Iris pigment epithelial cell (primary cell): ENCODE measurements at regions not wholly inside any gene's neighbourhood (a gene's known extent, or its start where the extent isn't known, plus 50 kb on each side); places are given as distances from the start of the nearest gene placed in this dataset.

Experiments
- DNase-seq: peaks from one replicate; pipeline ENCODE4 v3.0.0-alpha.2; 2011; ENCODE audit warnings: low read depth

DNA sequence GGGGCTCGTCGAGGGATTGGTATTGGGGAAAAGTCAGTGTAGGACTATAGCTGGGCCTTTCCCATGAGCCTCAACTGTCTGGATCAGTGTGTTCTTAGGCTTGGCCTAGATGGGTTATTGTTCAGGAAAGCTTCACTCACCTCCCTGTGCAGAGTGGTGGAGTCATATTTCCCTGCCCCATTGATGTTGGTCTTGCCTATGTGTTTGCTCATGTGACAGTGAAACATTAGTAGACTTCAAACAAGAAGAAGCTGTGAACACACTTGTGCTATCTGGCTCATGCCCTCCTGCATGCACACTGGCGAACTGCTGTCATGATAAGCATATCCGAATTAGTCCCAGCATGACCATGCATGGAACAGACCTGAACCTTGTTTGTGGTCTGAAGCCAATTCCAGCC is 171.1 kb downstream of the DHX35 start:
- DNase-seq: no peak

DNA sequence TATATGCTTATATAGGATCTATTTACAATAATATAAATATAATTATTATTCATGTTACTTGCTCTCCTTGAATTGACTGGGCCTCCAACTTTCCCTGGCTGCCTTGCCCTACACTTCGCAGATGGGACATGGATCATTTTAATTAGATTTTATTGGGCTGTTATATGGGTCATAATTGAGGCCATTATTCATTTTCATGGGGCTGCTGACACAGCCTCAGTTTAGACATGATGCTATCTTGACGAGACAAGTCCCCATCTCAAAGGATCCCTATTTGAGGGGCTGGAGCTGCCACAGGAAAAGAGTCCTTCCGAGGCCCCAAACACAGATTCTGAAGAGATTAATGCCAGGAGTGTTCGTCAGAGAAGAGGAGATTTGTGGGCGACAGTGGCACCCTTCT is 170.4 kb downstream of the DHX35 start:
- no peak for DNase-seq

DNA sequence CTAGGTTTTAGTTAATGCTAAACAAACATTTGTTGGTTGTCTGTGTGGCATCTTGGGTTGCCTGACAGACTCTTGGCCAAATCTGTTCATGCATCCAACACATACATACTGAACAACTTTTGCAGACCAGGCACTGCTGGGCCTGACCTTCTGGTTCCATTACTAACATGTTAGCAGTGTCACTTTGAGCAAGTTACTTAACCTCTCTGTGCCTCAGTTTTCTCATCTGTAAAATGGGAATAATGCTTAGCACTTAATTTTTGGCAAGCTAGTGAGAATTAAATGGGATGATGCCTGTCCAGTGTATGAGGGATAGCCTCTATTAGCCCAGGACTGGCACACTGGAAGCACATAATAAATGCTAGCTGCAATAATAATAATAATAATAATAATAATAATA is 169.9 kb downstream of the DHX35 start:
- DNase-seq: no peak

DNA sequence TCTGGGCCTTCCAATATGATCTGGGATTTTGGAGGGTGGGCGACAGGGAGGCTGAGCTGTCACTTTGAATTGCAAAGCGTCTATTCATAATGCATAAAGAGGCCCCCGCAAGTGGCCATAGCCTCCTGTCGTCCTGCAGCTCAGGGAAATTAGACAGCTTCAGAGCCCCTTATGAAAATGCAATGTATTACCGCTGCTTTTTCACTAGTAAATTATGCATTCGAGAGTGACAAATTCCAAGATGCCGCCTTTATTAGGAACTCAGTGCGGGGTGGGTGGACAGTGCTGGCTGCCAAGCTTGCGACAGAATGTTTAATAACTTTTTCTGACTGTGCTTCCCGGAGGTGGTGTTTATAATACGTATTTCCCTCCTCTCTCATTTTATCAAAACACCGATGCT is 168.5 kb downstream of the DHX35 start:
- no peak for DNase-seq

DNA sequence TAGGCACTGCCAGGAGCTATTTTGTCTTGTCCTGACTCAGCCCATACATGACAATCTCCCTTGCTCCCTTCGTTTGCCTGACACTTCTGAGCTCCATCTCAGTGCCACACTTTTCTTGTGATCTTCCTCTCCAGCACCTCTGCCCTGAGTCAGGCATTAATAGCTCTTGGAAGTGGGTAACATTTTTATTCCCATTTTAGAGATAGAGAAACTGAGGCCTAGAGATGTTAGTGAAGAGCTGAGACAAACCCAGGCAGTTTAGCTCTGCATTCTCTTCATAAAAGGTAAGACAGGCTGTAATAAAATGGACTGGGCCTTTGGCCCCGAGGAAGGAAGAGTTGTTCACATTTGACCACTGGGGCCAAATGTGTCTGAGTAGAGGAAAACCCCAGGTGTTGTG is 167.4 kb downstream of the DHX35 start:
- no peak for DNase-seq

DNA sequence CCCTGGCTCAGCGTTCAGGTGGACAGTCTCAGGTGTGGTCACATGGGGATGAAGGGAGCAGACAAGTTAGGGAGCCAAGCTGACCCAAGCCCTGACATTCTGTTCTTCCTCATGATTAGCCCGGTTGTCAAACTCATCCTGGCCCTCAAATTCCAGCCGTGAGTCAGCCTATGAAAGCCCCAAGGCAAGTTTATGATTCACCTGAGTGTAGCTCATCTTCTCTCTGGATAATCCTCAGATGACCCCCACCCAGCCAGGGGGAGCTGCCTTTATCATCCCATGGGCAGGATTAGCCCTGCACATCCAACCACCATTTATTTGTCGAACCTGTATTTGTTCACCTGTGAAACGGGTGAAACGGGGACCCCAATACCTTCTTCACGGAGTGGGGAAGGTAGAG is 161.9 kb downstream of the DHX35 start:
- no peak for DNase-seq

DNA sequence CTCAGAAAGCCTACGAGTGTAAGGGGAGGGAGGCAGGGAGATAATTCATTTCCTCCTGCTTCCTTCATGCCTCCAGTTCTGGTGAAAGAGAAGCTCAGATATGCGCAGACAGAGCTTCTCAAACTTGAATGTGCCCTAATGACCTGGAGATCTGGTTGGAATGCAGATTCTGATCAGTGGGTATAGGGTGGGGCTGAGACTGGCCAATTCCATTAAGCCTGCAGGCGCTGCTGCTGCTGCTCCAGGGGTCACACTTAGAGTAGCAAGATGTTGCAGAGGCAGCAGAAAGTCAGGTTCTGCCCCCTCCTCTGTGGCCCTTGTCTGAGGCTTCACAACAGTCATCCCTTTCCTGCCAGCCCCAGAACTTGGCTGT is 161.0 kb downstream of the DHX35 start:
- DNase-seq: no peak

DNA sequence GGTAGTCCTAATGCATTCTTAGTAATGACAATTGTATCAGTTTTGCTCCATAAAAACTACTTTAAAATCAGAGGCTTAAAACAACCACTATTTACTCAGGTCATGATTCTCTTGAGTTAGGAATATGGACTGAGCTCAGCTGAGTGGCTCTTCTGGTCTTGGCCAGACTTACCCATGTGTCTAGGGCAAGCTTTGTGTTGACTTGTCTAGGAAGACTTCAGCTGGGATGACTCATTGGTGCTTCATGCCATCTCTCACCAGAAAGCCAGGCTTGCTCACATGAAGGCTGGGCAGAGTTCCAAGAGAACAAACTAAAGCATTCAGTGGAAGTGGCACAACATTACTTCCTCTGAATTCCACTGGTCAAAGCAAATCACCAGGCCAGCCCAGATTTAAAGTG is 155.3 kb downstream of the DHX35 start:
- peak; percentile 63 for DNase-seq

DNA sequence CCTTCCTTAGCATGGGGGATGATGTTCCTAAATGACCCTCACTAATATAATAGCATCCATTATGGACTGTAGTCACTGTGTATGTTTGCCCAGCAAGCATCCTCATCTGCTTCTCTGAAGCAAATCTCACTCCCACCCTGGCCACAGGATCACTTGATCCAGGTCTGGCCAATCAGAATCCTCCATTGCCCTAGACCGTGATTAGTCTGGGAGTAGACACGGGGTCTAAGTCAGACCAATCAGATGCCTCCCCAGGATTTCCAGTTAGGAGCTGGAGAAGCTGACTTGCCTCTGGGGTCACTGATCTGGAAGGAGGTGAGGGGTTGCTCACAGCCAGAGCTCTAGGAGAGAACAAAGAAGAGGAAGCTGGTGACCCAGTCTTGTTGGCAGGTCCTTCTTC is 153.9 kb downstream of the DHX35 start:
- no peak for DNase-seq

DNA sequence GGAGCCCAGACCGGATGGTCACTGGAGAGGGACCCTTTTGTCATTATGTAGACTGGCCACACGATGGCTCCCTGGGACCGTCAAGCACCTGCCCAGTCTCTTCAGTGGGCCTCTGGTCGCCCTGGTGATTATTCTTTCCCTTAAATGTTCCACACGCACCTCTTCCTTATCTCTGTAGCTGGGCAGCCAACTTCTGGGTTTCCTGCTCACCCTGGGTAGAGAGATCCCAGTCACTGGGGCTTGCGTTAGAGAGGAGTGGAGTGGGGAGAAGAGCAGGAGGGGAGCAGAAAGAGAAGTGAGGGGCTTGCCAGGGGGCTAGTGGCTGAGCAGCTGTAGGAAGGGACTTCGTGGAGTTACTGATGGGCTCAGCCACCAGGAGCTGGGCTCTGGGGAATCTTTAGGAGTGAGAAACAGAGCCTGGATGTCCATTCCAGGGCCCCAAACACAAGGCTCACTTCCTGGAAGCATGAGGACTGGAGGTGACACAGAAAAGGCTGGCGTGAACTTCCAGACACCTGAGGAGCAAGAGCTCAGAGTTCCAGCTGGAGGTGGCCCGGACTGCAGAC is 150.1 kb downstream of the DHX35 start:
- peak; percentile 45 for DNase-seq

DNA sequence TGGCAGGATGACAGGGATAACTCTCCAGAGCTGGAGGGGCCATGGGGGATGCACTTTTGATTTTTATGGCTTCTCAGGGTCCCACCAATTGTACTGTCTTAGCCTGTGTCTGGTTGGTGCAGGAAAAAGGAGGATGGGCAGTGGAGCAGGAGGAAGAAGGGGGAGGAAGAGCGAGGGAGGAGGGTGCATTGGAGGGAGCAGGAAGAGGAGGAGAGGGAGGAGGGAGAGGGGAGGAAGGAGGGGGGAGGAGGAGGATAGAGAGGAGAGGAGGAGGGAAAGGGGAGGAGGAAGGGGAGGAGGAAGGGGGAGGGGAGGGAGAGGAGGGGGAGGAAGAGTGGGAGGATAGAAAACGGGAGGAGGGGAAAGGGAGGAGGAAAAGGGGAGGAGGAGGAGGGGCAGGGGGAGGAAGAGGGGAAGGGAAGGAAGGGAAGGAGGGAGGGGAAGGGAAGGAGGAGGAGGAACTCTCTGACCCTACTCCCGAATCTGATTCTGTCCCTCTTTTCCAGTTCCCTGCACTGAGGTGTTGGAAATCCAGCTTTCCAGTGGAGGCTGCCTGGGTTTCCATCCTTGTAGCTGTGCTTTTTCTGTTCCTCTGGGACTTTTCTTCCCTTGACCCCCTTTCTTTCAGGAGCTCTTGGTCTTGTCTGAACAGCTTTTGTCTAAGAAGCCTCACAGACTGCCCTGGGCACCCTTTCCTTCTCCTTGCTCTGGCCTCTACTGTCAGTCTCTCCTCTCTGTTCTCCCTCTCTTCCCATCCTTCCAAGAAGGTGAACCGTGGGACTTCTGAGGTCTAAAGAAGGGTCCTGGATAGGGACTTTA is 149.4 kb downstream of the DHX35 start:
- DNase-seq: no peak

DNA sequence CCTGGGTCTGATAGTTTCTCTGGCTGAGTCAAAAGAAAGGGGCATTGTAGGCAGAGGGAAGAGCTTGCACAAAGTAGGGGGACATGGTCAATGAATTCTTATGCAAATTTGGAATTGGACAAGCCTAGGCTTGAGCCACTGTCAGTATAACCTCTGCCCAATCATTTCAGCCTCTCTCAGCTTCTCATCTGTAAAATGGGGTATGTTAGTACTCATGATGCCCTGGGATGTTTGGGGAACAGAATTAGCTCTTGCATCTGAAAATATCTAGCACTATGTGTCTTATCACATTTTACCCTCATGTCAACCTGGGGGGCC is 148.6 kb downstream of the DHX35 start:
- DNase-seq: no peak

DNA sequence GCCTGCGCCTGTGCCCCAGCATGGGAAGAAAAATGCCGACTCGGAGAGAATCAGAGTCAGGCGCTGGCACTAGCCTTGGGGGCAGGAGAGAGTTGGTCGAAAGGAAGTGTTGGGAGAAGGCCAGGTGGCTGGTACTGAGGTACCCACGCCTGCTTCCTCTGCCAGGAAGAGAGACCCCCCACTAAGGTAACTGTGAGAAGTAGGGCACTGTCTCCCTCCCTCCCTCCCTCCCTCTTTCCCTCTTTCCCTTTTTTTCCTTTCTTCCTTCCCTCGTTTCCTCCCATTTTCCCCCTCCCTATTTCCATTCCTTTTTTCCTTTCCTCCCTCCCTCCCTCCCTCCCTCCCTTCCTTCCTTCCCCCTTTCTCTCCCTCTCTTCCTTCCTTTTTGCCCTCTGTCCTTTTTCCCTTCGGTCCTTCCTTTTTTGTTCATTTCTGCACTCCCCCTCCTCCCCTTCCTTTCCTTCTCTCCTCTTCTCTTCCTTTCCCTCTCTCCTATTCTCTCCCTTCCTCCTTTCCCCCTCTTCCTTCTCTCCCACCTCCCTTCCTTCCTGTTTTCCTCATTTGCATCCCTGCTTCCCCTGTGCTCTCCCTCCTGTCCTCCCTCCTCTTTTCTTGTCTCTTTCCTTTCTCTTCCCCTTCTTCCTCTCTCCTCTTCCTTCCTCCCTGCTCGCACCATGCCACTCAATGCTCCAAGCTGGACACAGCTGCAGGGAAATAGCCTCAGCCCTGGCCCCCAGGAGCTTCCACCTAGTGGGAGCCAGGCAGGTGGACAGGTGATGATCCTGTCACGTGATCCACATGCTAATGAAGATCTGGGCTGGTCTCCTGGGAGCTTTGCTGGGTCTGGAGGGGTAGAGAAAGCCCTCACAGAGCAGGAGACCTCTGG is 148.0 kb downstream of the DHX35 start:
- no peak for DNase-seq

DNA sequence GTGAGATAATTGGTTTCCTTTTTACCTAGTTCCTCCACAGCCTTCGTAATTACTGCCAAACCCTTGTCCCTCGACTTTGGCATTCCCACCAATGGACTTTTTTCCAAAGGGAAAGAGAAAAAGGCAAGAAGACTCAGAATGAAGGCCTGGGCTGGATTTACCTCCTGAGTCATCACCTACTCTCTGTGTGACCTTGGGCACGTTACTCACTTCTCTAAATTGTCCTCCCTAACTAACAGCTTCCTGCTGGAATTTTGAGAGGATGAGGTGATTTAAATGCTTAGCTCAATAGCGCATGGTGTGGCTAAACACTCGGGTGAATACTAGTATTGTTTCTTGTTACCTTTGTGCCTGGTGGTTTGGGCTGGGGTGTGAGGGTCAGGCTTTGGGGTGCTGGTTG is 146.6 kb downstream of the DHX35 start:
- peak; percentile 25 for DNase-seq

DNA sequence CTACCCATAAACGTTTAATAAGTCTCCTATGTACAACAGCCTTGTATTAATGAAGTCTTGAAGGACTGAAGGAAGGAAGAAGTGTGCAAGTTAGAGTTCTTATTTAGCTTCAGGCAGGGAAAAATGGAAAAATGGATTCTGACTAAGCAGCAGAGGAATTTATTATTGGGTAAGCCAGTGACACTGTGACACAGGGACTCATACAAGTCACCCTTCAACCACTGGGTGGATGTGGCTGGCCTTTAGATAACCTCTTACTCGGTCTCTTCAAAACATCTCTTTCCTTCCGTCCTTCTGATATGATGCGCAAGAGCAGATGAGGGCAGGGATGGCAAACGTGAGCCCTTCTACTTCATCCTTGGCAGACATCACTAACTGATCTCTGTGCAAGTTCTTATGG is 145.6 kb downstream of the DHX35 start:
- DNase-seq: peak; percentile 10

DNA sequence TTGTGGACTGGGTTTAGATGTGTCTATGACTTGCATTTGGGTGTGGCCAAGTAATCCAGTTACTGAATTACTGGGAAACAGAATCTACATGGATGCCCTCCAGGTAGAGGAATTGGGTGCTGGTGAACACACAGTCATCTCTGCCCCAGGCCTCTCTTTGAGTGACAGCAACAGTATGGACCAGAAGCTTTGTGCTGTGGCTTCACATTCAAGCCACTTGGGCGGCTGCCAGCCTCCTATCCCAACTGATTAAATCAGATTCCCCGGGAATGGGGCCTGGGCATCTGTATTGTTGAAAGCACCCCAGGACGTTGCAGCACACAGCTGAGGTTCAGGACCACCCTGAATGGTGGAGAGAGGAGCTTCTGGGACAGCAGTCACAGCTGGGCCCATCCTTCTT is 144.6 kb downstream of the DHX35 start:
- DNase-seq: no peak

DNA sequence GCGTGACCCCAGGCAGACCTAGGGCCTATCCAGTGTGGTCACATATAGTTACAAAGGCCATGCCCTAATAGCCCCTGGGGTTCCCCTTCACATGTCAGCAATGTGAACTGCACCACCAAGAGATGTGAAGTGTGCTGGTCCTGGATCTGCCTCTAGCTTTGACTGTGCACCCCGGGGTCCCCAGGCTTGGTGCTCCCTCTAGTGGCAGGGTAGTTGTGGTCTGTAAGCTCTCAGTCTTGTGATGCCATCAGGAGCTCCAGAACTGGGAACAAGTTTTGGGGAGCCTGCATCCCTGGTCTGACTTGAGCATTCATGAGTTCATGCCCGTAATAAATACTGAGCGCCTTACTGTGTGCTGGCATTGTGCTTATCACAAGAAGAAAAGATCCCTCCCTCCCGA is 143.4 kb downstream of the DHX35 start:
- no peak for DNase-seq

DNA sequence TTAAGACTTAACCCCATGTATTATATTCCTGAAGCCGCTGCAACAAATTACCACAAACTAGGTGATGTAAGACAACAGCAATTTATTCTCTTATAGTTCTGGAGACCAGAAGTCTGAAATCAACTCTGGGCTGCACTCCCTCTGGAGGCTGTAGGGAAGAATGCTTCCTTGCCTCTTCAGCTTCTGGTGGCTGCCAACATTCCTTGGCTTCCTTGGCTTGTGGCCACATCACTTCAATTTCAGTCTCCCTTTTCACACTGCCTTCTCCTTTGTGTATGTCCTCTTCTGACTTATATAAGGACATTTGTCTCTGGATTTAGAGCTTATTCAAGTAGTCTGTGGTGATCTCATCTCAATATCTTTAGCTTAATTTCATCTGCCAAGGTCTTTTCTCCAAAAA is 141.6 kb downstream of the DHX35 start:
- DNase-seq: peak; percentile 27

DNA sequence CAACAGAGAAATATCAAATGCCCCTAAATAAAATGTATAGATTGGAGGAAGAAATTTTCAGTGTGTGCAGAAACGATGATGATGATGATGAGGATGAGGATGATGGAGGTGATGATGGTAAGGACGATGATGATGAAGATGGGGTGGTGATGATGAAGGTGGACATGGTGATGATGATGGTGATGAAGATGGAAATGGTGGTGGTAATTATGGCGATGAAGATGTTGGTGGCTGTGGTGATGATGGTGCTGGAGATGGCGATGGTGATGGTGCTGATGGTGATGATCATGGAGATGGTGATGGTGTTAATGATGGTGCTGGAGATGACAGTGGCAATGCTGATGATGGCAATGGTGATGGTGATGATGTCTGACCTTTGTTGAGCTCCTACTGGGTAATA is 141.2 kb downstream of the DHX35 start:
- DNase-seq: no peak

DNA sequence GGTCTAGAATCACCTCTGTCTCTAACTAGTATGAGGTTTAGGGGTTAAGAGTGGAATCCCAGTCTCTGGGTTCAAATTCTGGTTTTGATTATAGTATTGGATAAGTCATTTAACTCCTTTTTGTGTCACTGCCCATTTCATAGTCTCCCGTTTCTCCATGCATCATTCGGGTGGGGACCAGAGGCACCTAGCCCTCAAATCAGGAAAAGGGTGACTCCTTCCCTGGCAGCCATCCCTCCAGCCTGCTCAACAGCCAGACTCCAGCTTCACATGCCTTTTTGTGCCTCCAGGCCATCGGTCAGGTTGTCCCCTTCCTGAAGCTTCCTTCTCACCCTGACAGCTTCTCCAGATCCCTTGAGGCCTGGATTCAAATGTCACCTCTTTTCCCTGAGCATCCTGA is 139.8 kb downstream of the DHX35 start:
- DNase-seq: no peak

DNA sequence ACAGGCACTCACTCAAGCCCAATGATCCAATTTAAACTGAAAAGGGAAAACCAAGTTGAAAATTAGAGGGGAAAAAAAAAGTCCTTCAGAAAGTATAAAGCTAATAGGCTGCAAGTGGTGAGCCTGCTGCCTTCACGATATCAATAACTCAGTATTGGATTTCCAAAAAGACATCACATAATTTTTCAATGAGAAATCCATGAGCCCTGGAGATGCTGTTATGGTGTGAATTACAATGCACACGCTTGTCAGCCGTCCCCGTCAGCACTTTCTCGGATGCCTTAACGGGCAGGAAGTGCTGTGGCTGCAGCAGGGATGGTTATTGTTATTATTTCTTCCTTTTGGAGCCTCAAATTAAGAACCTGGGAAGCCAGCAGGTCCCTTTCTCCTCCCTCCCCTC is 138.5 kb downstream of the DHX35 start:
- DNase-seq: no peak

DNA sequence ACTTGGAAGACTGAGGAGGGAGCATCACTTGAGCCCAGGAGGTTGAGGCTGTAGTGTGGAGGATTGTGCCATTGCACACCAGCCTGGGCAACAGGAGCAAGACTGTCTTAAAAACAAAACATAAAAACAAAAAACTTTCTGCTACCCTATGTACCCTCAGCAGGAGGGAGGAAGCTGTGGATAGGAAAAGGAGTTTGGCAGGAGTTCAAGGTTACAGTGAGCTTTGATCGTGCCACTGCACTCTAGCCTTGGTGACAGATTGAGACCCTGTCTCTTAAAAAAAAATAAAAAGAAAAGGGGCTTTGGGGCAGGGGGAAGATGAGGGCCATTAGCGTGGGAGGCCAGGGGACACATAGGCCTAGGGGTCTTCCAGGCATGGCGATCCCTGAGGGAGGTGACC is 135.7 kb downstream of the DHX35 start:
- no peak for DNase-seq

DNA sequence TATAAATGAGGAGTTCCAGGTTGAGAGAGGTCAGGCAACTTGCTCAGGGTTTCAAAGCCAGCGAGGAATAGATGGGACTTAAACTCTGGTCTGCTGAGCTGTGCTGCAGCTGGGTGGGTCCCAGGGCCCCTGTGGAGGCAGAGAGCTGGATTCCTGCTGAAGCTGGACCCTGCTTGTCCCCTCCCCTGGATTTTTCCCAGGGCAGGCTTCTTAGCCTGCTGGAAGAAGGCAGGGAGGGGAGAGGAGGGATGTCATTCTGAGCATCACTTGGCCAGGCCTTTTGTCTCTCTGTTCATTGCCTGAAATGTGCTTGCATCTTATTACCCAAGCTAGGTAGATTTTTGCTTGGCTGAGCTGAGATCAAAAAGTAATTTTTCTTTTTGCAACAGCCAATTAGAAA is 133.7 kb downstream of the DHX35 start:
- DNase-seq: no peak
